ENCODE measurements at regions not wholly inside any gene's neighbourhood (a gene's known extent, or its start where the extent isn't known, plus 50 kb on each side); places are given as distances from the start of the nearest gene placed in this dataset.

- H3K36me3 ChIP-seq (ENCODE audit: control insufficient read depth in 1 of 2, insufficient read depth in 2 of 2, low read length in 2 of 2) = no peaks in the 10 kb centered on the region
- DNase-seq (ENCODE audit: low read depth, low spot score) (no peak), ATAC-seq (no peak)
- no peak overlapping the region for H2AFZ ChIP-seq (ENCODE audit: low read depth, low read length, poor library complexity, severe bottlenecking)
- H3K27ac ChIP-seq (ENCODE audit: low read depth, low read length) = no peak overlapping the region
- ChIA-PET POLR2A (interaction anchor here (1.5 to 3.0 kb wide), 3 partner anchors 9 to 124 kb away, joined by 3 to 43 read pairs (median 15); no protein-coding TSS in a partner anchor), CTCF (no interaction called here), RAD21 (ENCODE audit: low non-redundant PET in 1 of 2, low total read pairs in 2 of 2, uncharacterized antibody in 2 of 2, unreplicated experiment in 2 of 2) (no interaction called here)
- intact Hi-C loops (cut with micrococcal nuclease) = no loop called here
- no peaks in the 10 kb centered on the region for H3K9me3 ChIP-seq (ENCODE audit: control insufficient read depth in 1 of 2, insufficient read depth in 1 of 2, low read depth in 1 of 2, low read length in 2 of 2)
- no peak overlapping the region for H3K9ac ChIP-seq (ENCODE audit: low read length)
- H3K4me1 ChIP-seq (ENCODE audit: control insufficient read depth in 1 of 2, insufficient read depth in 2 of 2, low read length in 2 of 2) = no peaks in the 10 kb centered on the region
- no peak overlapping the region for H3K4me3 ChIP-seq (replicated peaks in 1 of 2; ENCODE audit: low read depth in 1 of 2, low read length in 2 of 2)
- TF ChIP-seq, protein P1, sequence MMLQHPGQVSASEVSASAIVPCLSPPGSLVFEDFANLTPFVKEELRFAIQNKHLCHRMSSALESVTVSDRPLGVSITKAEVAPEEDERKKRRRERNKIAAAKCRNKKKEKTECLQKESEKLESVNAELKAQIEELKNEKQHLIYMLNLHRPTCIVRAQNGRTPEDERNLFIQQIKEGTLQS (IDR thresholded peaks at IDR 0.05) = no peak
- TF ChIP-seq, protein P2, sequence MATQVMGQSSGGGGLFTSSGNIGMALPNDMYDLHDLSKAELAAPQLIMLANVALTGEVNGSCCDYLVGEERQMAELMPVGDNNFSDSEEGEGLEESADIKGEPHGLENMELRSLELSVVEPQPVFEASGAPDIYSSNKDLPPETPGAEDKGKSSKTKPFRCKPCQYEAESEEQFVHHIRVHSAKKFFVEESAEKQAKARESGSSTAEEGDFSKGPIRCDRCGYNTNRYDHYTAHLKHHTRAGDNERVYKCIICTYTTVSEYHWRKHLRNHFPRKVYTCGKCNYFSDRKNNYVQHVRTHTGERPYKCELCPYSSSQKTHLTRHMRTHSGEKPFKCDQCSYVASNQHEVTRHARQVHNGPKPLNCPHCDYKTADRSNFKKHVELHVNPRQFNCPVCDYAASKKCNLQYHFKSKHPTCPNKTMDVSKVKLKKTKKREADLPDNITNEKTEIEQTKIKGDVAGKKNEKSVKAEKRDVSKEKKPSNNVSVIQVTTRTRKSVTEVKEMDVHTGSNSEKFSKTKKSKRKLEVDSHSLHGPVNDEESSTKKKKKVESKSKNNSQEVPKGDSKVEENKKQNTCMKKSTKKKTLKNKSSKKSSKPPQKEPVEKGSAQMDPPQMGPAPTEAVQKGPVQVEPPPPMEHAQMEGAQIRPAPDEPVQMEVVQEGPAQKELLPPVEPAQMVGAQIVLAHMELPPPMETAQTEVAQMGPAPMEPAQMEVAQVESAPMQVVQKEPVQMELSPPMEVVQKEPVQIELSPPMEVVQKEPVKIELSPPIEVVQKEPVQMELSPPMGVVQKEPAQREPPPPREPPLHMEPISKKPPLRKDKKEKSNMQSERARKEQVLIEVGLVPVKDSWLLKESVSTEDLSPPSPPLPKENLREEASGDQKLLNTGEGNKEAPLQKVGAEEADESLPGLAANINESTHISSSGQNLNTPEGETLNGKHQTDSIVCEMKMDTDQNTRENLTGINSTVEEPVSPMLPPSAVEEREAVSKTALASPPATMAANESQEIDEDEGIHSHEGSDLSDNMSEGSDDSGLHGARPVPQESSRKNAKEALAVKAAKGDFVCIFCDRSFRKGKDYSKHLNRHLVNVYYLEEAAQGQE (IDR thresholded peaks at IDR 0.05; ENCODE audit: low read depth) = no peak
- TF ChIP-seq POLR2AphosphoS5 (IDR thresholded peaks at IDR 0.05; ENCODE audit: low read depth, low read length) = no peak
- no peak for TF ChIP-seq SRF (IDR thresholded peaks at IDR 0.05; ENCODE audit: low read depth)
- TF ChIP-seq ELF1 (IDR thresholded peaks at IDR 0.05; ENCODE audit: borderline replicate concordance, low read depth) = no peak
- no peak for TF ChIP-seq CBX3 (IDR thresholded peaks at IDR 0.05; ENCODE audit: low read depth)
- TF ChIP-seq, protein P3, sequence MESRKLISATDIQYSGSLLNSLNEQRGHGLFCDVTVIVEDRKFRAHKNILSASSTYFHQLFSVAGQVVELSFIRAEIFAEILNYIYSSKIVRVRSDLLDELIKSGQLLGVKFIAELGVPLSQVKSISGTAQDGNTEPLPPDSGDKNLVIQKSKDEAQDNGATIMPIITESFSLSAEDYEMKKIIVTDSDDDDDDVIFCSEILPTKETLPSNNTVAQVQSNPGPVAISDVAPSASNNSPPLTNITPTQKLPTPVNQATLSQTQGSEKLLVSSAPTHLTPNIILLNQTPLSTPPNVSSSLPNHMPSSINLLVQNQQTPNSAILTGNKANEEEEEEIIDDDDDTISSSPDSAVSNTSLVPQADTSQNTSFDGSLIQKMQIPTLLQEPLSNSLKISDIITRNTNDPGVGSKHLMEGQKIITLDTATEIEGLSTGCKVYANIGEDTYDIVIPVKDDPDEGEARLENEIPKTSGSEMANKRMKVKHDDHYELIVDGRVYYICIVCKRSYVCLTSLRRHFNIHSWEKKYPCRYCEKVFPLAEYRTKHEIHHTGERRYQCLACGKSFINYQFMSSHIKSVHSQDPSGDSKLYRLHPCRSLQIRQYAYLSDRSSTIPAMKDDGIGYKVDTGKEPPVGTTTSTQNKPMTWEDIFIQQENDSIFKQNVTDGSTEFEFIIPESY (IDR thresholded peaks at IDR 0.05; ENCODE audit: extremely low read depth, insufficient replicate concordance, low read length) = no peak
- TF ChIP-seq FOSL1 (IDR thresholded peaks at IDR 0.05; ENCODE audit: low read depth) = no peak
- no peak for TF ChIP-seq ZFX (IDR thresholded peaks at IDR 0.05)
- TF ChIP-seq RAD21 (IDR thresholded peaks at IDR 0.05; ENCODE audit: low read depth) = no peak
- no peaks in the 10 kb centered on the region for H3K79me2 ChIP-seq (ENCODE audit: insufficient read depth, low read length)
- H4K20me1 ChIP-seq (ENCODE audit: insufficient read depth) = no peaks in the 10 kb centered on the region
- H3K9me2 ChIP-seq (ENCODE audit: insufficient read depth) = no peaks in the 10 kb centered on the region
- BruUV-seq (replicated peaks) = no TSS peak
- no peaks in the 10 kb centered on the region for H3K27me3 ChIP-seq (ENCODE audit: insufficient read depth, low read length)
- no peak overlapping the region for H3K4me2 ChIP-seq (ENCODE audit: low read length)
Observed at GRCh38 chr13:44694291-44694690, 118.2 kb upstream of the TSC22D1 start.

All from HCT116 (cell line).